Amniotic stem cell (primary cell): ENCODE measurements at regions not wholly inside any gene's neighbourhood (a gene's known extent, or its start where the extent isn't known, plus 50 kb on each side); places are given as distances from the start of the nearest gene placed in this dataset.

Experiments used
- DNase-seq: peaks from one replicate; lab custom pipeline; 2025; lab: John Stamatoyannopoulos, UW

DNA sequence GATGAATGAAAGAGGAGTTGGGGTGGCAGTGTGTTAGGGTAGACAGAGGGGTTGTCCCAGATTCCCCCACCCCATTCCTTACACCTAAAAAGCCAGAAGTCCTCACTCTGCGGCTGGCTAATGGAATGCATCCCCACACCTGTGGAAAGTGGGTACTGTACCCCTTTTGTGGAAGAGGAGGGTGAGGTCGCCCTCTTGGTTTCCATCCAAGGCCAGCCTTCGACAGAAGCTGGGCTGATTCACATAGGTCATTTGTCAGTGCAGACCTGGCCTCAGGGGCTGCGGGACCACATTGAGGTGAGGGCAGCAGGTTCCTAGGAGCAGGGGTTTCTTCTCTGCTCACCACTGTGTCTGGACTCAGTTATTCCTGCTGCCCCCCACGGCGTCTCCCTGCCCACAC, 671.6 kb downstream of the MATN1 start:
- no peak for DNase-seq

DNA sequence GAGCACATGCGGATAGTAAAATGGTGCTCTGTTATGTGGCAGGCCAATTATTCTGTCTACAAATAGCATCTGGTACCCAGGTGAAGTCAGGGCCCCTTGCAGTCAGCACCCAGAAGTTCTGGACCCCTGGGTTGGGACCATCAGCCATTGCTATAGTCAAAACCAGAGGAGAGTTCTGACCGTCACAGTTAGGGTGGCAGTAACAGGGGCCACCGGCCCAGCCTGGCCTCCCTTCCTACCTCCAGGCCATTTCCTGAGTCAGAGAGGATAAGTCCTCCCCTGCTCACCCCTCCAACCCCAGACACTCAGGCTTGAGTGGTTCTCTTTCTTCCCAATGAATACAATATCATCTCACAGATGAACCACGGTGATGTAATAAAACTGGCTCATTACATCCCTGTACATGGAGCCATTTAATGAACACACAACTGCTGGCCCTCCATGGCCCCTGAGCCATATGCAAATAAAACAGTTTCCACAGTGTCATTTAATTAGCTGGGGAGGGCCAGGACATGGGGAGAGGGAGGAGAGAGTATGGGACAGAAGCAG, 673.6 kb downstream of the MATN1 start:
- DNase-seq = no peak

DNA sequence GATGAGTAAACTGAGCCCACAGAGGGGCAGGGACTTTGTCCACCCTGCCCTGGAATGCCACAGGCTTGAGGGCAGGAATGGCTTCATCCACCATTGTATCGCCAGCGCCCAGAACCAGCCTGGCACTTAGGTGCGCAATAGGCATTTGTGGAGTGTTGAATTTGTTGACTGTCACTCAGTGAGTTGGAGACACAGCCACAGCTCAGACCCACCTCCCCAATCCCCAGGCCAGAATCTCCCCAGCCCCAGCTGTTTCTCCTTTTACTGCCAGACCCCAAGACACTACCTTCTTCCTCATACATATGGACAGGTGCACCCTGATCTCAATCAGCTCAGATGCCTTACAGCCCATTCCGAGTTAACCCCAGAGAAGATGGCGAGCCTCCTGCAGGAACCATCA, 674.5 kb downstream of the MATN1 start:
- DNase-seq = no peak

DNA sequence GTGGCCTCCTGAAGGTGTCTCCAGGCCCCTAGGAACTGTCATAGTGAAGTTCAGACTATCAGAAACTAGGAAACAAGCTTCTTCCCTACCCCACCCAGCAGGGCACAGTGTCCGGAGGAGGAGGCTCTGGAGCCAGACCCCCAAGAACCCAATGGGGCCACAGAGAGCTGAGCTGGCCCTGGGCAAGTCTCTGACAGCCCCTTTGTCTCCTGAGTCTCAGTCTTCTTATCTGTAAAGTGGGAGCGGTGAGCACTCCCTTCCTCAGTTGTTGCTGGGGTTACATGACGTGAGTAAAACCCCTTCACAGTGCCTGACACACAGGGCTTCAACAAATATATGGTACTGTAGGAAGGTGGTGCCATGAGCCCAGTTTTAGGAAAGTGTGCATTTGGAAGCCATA, 675.8 kb downstream of the MATN1 start:
- DNase-seq = no peak

DNA sequence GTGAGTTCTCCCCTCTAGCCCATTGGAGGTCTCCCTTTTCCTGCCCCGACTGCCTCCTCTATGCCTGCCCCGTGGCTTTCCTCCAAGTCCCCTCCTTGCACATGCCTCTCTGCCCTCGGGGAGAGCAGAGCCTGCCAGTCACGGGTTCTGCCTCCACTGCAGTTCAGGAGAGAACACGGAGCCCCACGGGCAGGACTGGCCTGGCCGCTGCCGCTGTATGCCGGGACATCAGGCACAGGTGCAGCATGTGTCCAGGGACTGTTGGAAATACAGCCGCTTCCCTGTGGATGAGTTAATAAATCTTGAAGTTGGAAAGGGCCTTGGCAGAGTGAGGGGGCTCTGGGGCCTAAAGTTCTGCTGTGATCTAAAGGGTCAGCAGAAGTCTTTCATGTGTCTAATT, 676.6 kb downstream of the MATN1 start:
- no peak for DNase-seq

DNA sequence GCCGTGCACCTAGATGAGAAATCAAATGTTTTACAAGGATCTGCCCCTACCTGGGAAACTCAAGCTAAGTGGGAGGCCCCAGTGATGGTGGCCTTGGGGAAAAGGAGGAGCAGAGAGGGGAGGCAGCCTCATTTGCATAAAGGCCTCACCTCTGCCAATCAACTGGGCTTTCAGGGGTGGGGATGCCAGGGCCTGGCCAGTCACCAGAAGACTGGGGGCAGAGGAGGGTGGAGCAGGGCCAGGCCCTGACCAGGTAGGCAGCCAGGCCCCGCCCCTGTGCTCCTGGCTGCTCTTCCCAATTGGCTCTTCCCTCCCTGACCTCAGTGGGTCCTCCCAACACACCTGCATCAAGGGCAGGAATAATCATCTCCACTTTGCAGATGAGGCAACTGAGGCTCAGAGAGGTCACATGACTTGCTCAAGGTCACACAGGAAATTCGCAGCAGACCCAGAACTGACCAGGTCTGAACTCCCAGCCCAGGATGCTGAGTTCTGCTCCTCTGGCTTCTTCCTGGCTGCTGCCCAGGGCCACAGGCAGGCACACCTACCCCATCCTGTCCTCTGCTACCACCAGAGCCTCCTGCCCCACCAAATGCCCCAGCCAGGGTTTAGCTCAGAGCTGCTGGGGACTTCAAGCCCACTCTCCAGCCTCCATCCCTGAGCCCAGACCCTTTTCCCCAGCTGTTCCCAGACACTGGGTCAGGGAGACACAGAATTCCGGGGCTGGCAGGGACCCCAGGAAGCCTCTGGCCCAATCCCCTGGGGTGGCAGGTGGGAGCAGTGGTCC, 677.9 kb downstream of the MATN1 start:
- no peak for DNase-seq

DNA sequence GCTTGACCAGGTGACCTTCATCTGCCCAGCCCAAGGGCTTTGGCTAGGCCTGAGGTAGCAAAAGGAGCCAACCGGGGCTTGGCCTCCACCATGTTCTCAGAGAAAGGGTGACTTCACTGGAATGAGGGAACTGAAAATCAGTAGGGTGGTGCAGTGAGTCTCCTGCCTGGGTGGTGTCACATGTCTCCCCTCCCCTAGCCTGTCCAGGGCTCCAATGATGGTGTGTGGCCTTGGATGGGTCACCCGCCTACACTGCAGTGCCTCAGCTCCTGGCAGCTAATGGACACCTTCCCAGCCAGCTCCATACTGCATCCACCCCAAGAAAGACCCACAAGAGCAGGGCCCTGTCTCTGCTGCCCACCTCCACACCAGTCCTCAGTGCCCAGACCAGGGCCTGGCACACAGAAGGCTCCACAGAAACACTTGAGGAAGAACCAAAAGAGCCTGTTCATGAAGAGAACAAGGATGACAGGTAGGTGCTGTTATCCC, 678.7 kb downstream of the MATN1 start:
- DNase-seq = no peak

DNA sequence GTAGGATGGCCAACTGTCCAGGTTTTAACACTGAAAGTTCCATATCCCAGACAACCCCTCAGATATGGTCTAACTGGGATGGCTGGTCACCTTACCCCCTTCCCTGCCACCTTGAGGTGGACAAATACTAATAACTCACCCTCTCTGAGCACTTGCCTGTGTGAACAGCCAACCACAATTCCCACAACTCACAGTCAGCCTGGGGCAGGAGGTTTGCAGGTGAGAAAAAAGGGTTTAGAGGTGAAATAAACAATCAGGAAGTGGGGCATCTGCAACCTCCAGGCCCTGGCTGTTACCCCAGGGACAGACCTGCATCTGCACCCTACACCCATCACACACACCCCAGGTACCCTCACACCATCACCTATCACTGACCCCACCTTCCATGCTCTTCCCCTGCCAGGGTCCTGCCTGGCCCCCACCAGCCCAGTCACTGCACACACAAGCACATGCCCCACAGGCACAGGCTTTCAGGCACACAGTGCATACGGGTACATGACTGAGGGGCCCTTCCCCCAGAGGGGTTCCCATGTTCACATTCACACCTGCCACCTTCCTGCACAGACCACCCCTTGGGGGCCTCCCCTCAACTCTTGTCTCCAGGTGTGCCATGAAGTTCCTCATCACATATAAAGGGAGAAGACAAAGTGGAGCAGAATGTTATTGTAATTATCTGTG, 679.5 kb downstream of the MATN1 start:
- DNase-seq = no peak

DNA sequence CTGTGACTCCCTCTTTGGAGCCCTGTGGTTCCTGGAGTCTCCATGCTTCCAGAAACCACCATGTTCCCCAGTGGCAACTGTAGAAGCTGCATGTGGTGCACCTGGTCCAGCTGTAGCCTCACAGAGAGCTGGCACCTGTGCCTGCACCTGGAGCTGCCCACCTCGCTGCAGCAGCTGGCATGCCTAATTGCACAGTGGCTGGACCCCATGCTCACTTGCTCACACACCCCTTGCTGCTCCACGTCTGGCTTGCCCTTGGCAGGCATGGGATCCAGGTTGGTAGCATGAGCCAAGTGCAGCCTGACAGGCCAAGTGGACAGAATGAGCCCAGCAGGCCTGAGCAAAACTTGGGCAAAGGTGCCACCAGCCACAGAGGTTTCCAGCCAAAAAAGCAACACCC, 680.1 kb downstream of the MATN1 start:
- DNase-seq = no peak

DNA sequence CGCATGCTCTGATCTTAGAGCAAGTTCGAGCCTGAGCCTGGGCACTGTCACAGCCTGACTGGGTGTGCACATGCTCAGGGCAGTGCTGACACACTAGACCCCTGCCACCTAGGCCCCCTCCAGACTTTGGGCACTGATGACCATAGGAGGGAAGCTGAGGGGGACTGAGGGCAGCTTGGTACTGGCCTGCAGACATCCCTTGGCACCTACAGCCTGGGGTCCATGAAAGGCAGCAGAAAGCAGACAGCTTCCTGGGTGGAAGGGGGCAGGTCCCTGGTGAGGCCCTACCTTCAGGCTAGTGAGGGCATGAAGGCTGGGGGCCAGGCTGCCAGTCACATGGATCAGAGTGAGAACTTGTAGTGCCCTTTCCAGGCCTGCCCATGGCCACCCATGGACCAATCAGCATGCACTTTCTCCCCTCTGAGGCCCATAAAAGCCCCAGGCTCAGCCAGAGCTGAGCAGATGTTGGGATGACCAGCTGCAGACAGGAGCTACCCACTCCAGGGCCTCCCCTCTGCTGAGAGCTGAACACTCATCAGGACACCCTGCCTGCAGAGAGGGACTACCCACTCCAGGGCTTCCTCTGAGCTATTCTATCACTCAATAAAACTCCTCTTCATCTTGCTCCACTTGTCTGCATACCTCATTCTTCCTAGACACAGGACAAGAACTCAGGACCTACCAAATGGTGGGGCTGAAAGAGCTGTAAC, 680.8 kb downstream of the MATN1 start:
- no peak for DNase-seq

DNA sequence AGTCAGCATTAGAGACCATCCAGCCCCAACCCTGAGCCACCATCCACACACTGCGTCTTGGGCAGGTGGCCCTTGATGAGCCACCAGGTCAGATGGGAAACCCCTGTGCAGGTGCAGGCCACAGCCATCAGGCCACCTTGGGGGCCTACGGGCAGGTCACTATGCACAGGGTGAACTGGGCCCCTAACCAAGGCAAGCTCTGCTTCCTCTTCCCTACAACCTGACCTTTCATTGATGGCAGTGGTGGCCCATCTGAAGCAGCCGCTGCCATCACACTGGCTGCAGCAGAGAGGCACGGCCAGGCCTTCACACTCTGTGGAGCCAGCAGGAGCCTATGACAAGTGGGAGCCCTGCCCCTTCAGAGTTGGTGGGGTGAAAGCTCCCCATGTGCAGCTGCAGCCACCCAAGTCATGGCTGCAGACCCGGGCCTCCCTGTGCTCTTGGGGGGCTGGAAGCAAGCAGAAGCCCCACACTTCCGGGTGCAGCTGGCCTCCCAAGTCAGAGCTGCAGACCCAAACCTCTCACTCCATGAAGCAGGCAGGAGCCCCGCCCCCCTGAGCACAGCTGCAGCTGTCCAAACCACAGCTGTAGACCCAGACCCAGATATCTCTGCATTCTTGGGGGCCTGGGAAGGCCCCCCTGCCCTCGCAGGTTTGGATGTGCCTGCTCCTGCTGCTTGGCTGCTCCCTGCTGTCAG, 681.5 kb downstream of the MATN1 start:
- DNase-seq = no peak

DNA sequence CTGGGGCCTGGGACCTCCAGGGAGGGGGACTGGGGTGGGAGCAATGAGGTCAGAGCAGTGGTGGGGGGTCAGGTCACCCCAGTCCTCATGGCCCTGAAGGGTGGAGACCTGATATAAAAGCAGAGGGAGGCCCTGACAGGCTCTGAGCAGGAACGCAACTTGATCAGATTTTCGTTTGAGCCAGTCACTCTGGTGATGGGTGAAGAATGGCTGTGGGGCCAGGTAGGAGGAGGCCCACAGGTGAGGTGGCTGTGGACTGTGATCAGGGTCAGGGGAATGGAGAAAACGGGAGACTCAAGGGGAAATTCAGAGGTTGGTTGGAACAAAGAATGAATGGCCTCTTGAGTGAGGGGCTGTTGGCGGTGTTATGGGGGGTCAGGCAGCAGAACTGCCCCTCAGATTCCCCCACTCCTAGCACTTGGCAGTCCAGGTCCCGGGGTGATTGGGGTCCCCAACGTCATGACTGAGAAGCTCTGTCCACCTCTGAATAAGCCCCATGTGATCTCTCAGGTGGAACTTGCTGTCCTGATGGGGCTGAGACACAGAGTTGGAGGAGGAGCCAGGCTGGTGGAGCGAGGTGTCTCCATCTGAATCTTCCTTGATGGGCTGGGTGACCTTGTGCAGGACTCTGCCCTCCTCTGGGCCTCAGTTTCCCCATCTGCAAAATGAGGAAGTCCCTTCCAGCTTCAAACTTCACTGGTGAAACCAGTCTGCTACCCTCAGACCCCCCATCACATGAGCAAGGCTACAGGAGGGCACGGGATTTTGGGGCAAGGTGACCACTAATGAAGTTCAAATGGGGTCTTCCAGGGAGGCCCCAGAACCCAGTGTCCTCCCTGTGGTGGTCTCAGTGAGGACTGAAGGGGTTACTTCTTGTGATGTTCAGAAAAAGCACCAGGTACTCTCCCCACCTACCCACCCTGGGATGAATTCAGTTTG, 683.0 kb downstream of the MATN1 start:
- no peak for DNase-seq

DNA sequence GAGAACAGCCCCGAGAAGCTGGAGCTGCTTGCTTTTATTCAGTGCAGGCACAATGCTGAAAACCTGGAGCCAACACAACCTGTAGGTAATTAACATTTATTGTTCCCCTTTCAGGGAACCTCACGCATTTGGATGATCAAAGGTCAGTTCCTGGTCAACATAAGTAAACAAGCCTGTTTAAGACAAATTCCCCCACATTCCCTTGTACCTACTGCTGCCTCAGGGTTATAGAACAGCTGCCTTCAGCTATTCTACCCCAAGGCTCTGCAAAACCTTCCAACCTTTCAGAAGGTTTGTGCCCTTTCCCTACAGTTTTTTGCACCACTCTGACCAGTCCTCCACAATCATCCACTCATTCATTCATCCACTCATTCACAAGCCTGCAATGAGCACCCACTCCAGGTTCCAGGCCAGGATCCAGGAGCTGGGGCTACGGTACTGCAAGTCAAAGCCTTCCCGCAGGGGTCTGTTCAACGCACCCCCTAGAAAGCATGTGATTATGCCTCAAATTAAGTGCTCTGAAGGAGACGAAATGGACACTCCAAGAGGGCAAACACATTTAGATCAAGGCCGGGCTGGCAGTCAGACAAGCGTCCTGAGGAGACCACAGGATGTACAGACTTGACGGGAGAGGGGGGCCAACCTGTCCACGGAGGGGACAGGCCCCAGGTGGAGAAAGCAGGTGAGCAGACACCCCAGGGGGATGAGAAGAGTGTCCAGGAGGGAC, 683.9 kb downstream of the MATN1 start:
- no peak for DNase-seq

DNA sequence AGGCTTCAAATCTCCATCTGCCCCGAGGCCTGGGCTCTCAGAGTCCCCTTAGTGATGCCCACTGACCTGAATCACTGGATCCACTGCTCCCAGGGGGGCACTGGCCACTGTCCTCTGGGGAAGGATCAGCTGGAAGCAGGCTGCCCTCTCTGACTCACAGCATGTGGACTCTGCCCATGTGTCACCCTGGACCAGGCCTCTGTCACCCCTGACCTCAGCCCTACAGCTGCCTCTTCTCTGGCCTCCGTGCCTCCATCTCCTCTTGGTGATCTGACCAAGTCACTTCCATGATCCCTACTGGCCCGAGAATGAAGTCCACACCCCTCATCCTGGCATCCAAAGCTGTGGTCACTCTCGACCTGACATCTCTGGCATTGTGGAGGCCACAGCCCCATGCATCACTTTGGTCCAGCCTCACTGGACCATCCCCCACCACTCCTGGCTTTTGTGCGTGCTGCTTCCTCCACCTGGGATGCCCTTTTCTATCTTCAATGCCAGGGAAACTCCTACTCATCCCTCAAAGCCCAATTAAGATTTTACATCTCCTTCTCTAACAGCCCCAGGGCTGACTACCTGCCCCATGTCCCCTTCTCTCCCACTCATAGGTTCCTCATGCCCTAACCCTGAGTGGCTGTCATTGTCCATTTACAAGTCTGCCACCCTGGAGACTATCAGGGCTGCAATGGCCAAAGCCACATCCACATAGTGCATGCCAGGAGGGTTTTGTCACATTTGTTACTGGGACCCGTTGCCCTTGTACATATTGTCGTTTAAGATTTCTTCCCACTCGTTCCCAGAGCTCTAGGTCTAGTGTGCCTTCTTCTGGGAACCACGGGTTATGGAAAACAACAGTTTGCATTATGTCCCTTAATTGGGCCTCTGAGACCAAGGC, 685.0 kb downstream of the MATN1 start:
- no peak for DNase-seq

DNA sequence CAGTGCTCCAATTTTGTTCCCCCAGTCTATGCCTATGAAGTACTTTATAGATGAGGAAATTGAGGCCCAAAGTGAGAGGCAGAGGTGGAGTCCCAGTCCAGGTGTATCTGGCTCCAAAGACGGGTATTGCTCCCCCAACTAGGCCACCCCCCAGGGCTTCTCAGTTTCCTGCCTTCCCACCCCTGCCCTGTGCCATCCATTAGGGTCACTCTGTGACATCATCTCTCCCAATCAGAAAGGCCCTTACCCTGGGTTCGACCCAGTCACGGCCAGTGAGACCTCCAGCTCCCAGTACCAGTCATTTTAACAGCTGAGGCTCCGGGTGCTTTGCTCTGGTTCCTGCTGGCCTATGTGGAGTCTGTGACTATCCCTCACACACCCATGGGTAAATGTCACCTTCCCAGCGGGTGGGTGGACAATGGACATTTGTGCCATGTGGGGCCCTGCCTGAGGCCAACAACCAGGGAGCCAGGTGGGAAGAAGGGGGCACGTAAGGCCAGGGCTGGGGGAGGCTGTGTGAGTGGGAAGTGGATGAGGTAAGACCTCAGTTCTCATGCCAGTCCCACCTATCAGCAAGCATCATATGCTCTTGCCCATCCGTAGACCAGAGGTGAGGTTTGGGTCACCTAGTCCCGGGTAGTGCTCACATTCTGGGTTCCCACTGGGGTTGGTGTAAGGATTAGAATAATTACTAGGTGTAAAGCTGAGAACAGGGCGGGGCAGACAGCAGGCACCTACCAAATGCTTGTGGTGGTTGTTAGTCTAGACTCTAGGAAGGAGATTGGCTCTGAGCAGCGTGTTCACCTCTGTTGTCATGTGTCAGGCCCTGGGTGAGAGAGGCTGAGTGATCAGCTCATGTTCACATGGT, 685.9 kb downstream of the MATN1 start:
- DNase-seq = no peak

DNA sequence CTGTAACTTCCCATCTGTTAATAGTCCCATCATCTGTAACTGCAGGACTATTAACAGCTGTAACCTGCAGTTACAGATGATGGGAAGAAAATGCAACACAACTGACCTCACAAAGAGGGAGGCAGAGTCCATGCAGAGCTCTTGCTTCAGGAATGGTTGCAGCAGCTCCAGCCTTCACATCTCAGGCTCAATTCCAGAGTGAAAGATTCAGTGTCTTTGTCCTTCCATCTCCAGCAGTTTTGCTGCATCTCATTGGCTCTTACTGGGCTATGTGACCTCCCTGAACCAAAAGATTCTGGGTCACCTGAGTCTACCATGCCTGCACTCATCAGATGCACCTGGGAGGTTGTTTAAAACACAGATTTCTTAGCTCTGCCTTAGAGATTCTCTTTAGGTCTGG, 686.7 kb downstream of the MATN1 start:
- no peak for DNase-seq

DNA sequence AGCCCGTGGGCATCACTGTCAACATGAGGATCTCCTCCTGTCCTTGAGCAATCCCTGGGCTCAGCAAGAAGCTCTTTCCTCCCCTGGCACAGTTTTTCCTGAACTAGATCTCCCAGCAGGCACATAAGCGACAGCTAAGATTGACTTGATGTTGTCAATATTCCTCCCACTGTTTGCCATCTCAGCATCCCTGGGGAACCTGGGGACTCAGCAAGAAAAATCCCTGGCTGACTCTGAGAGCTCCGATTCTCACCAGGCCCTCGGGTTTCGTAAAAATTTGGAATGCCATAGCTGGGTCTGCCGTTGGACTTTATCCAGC, 687.2 kb downstream of the MATN1 start:
- DNase-seq = no peak

DNA sequence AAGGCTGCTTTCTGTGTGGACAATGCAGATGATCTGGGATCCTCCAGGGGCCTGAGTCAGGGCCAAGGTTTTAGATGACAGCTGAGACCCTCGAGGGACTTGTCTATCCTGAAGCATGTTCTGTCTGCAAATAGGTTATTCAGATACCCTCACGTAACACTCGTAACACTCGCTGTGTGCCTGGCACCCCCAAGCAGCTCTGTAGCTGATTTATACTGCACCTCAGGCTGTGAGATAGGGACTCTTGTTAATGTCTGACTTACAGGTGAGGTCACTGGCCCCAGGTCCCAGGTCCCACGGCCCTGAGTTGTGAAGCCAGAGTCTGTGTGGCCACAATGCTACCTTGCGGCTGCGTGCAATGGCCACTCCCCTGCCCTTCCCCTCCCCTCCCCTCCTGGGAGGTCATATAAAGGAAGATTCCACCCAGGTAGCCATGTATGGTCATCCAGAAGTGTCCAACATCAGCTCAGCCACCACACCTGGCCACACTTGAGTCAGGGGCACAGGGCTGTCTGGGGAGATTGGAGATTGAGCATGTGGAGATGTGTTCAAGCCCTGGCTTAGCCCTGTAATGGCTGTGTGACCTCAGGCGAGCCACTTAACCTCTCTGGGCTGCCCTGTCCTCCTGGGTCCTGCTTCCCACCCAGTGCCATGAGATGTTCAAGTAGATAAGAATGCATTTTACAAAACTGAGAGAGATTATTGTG, 687.7 kb downstream of the MATN1 start:
- DNase-seq = no peak
